ENCODE measurements at regions not wholly inside any gene's neighbourhood (a gene's known extent, or its start where the extent isn't known, plus 50 kb on each side); places are given as distances from the start of the nearest gene placed in this dataset.
"Not testable (repeated sequence)": the region's sequence is repeated elsewhere in the genome, so short reads cannot be mapped to it uniquely, and the experiment has no call there.

DNA sequence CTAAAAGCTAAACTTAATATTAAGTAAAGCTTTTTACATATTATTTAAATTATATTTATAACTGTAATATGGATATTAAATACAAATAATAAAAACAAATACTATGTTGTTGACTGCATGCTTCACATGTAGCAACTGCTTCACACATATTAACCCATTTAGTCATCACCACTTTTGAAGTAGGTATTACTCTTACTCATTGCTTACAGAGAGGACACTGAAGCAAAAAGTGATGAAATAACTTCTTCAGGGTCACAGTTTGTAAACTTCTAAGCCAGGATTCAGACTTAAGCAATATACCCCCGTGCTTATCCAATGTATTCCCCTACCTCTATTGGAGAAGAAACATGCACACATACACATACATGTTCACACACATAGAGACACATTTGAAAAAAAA lies 166.6 kb downstream of the DKK2 start:
- DNase-seq: no peak

DNA sequence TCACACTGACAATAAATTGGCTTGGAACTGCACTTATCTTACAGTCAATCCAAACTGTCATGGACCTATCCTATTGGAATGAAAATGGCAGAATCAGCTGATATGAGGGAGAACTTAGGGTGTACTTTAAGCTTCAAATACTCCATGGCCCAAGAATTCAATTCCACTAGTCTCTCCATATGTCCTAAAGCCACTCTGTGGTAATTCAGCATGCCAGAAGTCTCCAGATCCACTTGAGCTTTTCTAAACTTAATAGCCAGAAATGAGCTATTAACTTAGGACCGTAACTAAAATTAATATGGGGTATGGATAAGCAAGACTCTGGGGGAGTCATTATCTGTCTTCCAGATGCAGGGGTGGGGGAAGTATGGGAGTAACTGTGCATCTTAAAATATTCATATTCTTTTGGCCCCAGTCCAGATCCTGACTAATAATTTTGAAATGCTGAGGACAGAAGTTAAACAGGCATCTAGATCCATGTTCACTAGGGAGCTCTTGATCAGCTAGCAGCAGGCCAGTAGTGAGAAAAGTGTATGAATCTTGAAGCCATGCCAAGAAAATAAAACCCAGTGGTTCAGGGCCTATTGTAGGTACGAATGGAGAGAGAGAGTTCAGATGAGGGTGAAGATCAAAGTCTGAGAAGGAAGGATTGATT lies 167.6 kb downstream of the DKK2 start:
- no peak for DNase-seq

DNA sequence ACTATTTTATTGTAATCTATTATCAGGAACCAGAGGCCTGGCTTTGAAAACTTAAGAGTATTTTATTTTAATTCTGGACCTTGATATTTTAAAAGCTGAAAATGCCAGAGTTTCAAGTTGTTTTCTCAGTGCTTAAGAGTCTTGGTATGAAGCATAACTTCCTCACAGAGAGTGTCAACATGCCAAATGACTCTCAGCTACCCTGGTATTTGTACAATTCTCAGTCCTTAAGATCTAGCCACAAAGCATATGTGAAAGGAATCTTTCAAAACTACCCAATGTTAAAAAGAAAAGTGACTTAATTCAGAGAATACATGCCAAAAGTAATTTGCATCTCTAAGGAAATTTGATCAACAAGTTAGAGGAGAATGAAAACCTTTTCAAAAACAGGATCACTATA lies 171.9 kb downstream of the DKK2 start:
- DNase-seq: no peak

DNA sequence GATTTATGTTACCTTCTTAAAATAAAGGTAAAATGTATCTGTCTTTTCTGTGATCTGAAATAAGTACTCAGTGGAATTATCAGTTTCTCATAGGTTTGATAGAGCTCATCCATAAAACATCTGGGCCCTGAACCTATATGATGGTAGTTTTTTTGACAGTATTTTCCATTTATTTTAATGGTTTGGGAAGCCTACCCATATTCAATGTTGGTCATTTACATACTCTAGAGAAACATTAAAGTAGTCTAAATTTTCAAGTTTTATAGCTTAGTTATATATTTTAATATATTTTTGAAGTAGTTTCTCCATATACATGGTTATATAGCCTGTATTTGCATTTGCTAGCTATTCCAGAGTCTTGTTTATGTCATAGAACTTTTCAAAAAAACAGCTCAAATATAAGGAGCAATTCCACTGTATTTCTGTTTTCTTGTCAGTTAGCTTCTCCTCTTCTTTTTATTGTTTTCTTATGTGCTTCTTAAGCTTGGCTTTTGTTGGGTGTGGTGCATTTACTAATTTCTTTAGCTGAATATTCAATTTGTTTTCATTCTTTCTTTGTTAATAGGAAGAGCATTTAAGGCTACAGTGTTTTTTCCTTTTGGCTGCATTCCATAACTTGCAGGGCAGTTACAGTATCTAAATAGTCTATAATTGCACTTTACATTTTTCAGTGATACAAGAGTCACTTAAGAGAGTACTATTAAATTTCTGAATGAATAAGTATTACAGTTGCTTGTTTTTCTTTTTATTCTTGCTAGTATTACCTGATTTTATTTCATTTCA lies 181.4 kb downstream of the DKK2 start:
- DNase-seq: no peak

DNA sequence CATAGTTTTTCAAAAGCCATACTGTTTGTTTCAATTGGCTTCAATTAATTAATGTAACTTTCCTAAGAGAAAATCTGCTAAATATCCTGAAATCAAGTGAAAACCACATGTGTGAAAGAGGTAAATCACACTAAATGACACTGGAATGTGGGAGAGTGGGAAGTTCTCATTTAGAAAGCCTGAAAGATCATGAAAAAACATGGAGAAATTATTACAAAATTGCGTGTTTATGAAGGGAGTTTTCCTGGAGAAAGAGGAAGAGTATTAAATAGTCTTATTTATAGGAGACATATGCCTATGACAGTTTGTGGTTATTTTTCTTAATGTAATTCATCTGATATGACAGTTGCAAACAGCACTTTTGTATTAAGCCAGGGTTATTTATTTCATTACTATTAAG lies 183.7 kb downstream of the DKK2 start:
- no peak for DNase-seq

DNA sequence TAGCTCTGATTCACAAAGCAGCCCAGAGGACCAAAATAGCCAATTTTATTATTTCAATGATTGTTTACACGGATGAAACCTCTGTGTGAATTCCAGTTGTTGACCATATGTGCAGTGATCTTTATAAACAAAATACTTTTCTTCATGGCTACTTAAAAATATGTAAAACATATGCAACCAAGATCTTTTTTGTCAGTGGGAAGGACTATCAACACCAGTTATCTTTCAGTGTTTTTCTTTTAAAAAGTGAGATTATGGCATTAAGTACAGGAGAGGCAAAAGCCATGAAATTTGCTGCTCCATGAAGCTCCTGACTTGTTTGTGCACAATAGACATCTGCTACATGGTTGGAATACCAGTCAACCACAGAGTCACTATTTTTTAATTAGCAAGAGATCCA lies 184.4 kb downstream of the DKK2 start:
- DNase-seq: no peak

DNA sequence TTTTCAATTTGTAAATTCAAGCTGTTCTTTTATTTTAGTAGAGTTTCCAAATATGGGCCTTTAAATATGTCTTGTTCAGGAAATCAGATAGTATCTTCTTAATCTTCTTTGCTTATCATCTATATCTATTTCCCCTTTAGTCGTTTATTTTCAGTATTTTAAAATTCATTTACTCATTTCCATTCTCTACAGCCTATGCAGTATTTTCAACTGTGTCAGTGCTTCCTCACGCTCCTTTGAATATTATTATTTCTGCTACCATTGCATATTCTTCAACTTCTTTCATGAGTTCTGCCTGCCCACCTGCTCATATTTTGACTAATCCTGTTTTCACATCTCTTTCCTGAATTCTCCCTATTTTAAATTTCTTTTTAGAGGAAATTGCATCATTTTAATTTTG lies 185.4 kb downstream of the DKK2 start:
- DNase-seq: no peak

DNA sequence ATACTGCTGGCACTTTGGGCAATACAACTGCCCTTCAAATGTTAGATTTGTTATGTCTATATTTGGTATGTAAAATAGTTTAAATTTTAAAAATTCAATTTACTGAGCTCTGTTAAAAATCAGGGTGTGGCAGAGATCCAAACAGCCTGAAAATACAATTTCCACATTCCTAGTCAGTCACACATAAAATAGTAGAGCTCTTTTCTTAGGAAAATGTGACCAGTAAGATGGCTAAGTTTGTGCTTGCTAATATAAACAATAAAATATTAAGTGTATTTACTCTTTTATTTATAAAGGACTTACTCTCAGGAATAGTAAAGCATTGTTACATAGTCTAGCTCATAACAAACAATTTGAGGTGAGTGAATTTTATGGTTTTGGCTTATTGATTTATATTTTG lies 200.2 kb downstream of the DKK2 start:
- no peak for DNase-seq

DNA sequence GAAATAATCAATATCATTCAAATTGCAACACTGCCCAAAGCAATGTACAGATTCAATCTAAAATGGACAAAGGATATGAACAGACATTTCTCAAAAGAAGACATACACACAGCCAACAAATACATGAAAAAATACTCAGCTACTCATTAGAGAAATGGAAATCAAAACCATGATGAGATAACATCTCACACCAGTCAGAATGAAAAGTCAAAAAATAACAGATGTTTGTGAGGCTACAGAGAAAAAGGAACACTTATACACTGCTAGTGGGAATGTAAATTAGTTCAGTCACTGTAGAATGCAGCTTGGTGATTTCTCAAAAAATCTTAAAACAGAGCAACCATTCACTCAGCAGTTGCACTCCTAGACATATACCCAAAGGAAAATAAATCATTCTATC lies 205.2 kb downstream of the DKK2 start:
- DNase-seq: no peak

DNA sequence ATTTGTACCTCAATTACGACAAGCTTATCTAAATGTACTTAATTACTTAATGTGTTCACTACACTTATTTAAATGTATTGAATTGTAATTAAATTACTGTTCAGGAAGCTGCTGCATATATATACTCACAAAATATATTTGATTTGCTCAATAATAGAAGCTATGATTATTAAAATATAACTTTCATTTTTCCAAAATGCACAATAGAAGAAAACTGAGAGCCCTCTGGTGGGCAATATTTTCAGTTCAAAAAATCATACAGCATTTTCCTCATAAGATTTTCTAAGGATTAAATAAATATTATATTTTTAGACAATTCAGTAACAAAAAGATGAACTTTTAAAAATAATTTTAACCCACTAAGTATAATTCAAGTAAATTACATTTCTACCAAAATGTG lies 217.3 kb downstream of the DKK2 start:
- no peak for DNase-seq

DNA sequence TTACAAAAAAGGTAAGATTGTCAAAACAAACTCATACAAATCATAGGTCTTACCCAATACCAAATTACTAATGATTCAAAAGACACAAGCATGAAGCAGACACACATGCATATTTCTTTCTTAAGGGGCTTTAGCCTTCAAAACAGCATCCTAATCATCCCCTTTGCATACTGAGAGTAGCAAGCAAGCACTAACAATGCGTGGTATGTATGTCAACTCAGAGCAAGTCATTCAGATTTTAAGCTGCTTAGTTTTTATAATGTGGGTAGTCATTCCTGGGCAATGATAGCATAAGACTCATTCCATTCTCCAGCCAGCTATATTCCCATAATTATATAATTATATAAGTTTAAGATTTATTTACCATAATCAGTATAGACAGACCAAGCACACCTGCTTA lies 219.6 kb downstream of the DKK2 start:
- no peak for DNase-seq

DNA sequence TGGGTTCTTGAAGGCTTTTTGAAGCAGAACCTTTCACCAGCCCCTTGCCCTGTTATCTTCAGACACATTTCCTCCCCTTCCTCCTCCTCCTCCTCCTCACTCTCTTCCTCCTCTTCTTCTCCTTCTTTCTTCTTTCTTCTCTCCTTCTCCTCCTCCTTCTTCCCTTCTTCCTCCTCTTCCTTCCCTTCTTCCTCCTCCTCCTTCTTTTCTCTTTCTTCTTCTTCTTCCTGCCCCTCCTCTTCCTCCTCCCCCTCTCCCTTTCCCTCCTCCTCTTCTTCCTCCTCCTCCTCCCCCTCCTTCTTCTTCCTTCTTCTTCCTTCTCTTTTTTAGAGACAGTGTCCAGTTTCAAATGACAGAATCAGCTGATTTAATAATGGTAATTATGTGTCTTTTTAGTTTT lies 226.0 kb downstream of the DKK2 start:
- no peak for DNase-seq

DNA sequence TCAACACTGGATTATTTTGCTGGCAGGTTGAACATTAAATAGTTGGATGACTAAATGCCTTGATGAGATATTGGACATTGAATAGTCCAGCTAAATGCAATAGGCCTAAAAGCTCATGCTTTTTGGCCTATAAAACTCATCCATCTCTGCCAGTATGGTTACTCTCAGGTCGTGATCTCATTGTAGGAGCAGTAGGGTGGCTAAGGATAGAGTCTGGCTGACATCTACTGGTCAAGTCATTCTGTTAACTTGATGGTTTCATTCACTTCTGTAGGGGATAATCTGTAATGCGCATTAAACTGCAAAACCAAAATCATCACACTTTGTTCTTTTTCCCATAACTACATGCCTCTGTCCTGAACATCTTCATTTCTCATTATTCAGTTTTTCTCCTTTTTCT lies 227.0 kb downstream of the DKK2 start:
- DNase-seq: no peak

DNA sequence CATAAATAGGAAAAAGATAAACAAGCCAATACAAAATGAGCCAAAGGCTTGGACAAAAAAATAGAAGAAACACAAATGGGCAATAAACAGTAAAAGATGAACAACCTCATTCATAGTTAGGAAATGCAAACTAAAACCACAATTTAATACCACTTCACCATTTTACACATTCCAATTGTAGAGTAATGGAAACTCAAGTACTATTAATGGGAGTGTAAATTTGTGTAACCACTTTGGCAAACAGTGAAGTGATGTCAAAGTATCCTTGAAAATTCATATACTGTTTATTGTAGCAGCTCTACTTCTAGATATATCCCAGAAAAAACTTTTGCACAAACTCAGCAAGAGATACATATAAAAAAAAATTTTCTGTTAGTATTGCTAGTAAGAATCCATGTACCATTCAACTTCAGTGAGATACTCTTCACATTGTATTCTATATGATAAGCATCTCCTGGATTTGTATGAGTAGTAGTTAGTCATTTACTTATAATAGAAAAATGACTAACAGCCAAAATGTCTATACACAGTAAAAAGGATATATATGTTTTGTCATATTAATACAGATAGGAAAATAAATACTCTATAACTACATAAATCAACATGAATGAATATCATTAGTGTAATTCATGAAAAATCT lies 229.8 kb downstream of the DKK2 start:
- DNase-seq: no peak

DNA sequence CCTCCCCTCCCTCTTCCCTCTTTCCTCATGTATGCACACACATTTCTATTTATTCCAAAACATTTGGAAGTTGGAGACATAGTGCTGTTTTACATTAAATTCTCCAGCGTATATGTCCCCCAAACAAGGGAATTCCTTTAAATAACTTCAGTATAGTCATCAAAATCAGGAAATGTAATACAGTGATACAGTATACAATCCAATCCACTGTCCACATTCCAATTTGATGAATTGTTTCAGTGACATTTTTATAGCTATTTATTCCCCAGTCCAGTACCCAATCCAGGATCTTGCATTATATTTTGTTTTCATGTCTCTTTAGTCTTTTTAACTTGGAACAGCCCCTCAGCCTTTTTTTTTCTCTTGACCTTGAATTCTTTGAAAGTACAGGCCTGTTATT lies 233.0 kb downstream of the DKK2 start:
- DNase-seq: no peak

DNA sequence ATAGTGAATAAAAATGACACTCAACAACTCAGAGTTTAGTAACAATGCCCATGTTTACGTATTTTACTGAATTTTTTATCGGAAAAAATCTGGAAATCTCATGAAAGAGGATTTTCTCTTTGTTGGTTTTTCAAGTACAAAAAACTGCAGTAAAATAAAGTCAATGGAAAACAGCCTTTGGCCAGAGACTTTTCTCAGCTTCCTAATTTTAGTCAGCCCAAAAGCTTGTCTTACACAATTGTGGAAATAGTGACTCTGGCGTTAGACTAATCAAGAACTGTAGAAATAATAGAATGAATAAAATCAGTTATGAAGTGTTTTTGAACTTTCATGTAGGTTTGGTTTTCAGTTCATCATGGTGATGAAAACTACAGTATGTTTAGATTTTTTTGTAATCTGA lies 234.7 kb downstream of the DKK2 start:
- DNase-seq: no peak

DNA sequence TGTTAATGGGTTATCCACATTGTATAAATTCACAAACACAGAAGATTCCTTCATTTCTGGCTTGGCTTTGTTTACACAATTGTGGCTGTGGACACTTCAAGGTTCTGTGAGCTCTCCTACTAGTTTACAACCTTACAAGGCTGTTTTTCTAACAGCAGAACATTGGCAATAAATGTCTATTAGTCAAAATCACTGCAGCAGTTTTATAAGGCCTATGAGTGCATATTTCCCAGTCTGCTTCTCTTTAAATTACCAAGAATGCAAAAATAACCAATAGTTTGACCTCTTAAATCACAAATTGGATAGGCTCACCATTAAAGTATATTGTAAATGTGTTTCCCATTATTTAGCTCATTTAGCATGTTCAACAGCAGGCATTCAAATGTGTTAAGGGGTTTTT lies 239.2 kb downstream of the DKK2 start:
- no peak for DNase-seq

DNA sequence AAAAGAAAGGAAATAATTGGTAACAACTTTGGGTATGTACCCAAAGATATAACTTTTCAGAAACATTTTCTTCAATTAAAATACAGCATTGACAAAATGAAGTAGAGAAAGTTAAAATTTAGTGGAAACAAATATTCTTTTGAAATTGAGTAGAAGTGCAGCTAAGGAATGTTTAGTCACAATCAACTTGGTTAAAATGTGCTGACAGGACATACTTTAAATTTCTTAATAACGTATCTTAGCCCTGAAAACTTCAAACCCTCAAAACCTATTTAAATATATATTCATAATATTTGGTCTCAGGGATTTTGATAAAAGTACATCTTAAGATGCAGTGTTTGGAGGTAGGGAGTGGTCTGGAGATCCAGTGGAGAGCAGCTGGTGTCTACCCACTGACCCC lies 240.8 kb downstream of the DKK2 start:
- DNase-seq: no peak

DNA sequence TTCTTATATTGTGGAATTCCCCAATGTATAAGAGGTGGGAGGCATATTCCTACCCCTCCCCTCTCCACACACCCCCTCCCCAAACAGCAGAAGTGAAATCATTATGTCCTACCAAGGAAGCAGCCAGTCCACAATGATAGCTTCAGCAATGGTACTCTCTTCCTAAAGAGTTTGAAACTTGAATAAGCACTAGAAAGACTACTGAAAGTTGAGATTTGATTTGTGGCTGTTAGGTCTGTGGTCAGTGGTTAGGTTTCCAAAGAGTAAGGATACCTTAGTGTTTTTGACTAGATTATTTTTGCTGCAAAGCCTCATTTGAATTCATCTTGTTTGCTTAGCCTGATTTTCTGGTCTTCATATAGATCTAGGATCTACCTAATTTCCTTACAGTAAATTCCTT lies 242.2 kb downstream of the DKK2 start:
- no peak for DNase-seq

DNA sequence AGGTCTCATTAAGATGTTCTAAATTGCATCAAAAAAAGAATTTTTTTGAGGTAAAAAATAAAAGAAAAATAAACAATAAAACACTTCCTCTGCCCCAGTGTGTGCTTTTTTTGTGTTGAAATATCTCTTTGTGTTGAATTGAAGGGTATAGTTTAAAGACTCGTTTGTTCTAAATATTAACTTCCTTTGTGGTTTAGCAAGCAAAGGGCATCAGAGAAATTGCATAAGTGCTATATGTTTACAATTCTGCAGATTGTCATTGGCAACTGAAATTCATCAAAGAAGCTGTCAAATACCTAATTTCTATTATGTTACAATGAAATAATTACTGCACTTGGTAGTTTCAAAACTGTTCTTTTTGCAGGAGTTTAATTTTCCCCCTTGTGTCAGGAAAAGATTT lies 260.5 kb downstream of the DKK2 start:
- no peak for DNase-seq

DNA sequence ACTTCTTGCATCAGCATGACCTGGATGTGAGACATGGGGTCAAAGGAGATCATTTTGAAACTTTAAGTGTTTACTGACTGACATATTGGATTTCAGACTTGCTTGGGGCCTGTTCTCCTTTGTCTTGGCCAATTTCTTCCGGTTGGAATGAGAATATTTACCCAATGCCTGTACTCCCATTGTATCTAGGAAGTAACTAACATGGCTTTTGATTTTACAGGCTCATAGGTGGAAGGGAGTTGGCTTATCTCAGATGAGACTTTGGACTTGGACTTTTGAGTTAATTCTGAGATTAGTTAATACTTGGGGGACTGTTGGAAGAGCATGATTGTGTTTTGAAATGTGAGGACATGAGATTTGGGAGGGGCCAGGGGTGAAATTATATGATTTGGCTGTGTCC lies 262.1 kb downstream of the DKK2 start:
- not testable (repeated sequence) for DNase-seq

DNA sequence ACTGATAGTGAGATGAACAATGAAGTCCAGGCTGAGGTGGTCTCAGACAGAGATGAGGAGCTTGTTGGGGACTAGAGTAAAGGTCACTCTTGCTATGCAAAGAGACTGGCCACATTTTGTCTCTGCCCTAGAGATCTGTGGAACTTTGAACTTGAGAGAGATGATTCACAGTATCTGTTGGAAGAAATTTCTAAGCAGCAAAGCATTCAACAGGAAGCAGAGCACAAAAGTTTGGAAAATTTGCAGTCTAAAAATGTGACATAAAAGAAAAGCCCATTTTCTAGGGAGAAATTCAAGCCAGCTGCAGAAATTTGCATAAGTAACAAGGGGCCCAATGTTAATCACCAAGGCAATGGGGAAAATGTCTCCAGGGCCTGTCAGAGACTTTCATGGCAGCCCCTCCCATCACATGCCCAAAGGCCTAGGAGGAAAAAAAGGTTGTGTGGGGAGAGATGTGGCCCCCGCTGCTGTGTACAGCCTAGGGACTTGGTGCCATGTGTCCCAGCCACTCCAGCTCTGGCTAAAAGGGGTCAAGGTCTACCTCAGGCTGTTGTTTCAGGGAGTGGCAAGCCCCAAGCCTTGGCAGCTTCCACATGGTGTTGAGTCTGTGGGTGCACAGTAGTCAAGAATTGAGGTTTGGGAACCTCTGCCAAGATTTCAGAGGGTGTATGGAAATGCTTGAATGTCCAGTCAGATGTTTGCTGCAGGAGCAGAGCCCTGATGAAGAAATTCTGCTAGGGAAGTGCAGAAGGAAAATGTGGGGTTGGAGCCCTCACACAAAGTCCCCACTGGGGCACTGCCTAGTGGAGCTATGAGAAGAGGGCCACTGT lies 262.8 kb downstream of the DKK2 start:
- DNase-seq: no peak

DNA sequence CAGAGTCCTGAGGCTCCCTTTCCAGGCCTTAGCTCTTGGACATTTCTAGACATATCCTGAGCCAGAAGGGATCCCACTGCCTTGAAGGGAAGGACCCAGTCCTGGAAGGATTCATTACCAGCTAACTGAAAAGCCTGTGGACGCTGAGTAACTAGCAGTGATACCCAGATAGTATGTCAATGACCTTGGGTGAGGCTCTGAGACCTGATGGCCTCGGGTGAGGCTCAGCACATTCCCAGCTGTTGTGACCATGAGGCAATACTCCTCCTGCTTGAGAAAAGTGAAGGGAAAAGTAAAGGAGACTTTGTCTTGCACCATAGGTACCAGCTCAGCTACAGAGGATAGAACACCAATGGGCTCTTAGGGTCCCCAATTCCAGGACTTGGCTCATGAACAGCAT lies 268.1 kb downstream of the DKK2 start:
- no peak for DNase-seq

DNA sequence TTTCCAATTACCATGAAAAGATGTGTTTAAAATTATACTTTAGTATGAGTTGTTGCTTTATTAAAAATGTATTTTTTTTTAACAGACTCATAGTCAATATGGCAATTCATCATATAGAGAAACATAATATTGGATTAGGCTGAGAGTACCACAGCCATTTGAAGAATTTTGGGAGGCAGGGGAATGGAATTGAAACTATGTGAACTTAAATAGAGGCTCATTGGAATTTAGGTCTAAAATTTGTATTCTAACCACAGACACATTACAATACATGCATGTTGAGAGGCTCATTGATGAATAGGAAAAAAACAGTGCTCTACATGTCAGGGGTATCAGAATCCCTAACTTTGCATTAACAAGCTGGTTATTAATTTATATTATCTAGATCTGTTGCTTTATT lies 269.6 kb downstream of the DKK2 start:
- no peak for DNase-seq
